22Rv1 (cell line): ENCODE measurements at regions not wholly inside any gene's neighbourhood (a gene's known extent, or its start where the extent isn't known, plus 50 kb on each side); places are given as distances from the start of the nearest gene placed in this dataset.

Source experiments
- CTCF ChIP-seq: fragments of 450-650 bp; IDR thresholded peaks from 2 replicates; pipeline ENCODE4 v1.5.1; 2017; ENCODE audit warnings: mild to moderate bottlenecking
- ZFX ChIP-seq: fragments of 450-650 bp; IDR thresholded peaks from 2 replicates; pipeline ENCODE4 v1.6.1; 2017; ENCODE audit warnings: antibody characterized with exemption, borderline replicate concordance

GRCh38 chr3:27540231-27540630 lies 56.0 kb upstream of the SLC4A7 start:
- TF ChIP-seq CTCF (no peak), ZFX (no peak)
